WI38 (cell line): ENCODE measurements at regions not wholly inside any gene's neighbourhood (a gene's known extent, or its start where the extent isn't known, plus 50 kb on each side); places are given as distances from the start of the nearest gene placed in this dataset.
"Not testable (repeated sequence)": the region's sequence is repeated elsewhere in the genome, so short reads cannot be mapped to it uniquely, and the experiment has no call there.

Experiments used
- H3K4me3 ChIP-seq: 2 replicates; pipeline ENCODE4 v1.5.1; 2011; ENCODE audit warnings: low read depth, mild to moderate bottlenecking, control low read depth, low read length
- TF ChIP-seq, protein P1 (sequence below): IDR thresholded peaks from 2 replicates; pipeline ENCODE4 v1.5.1; 2012; ENCODE audit warnings: low read depth, mild to moderate bottlenecking, control low read depth, low read length

- no peak overlapping the region for H3K4me3 ChIP-seq
- TF ChIP-seq, protein P1, sequence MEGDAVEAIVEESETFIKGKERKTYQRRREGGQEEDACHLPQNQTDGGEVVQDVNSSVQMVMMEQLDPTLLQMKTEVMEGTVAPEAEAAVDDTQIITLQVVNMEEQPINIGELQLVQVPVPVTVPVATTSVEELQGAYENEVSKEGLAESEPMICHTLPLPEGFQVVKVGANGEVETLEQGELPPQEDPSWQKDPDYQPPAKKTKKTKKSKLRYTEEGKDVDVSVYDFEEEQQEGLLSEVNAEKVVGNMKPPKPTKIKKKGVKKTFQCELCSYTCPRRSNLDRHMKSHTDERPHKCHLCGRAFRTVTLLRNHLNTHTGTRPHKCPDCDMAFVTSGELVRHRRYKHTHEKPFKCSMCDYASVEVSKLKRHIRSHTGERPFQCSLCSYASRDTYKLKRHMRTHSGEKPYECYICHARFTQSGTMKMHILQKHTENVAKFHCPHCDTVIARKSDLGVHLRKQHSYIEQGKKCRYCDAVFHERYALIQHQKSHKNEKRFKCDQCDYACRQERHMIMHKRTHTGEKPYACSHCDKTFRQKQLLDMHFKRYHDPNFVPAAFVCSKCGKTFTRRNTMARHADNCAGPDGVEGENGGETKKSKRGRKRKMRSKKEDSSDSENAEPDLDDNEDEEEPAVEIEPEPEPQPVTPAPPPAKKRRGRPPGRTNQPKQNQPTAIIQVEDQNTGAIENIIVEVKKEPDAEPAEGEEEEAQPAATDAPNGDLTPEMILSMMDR = no peak
These were observed 188.7 kb downstream of the RTP5 start for GRCh38 chr2:242058116-242058680.

DNA sequence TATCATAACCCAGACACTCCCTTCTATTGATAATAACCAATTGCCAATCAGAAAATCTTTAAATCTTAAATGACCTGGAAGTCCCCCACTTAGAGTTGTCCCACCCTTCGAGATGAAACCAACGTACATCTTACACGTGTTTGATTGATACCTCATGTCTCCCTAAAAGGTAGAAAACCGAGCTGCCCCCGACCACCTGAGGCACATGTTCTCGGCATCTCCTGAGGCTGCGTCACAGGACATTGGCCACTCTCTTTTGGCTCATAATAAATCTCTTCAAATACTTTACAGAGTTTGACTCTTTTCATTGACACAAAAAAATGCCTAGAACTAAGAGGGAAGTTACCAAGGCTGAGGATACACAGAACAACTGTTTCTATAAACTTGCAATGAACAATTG lies 190.0 kb downstream of the RTP5 start:
- TF ChIP-seq, protein P1 = no peak
- no peak overlapping the region for H3K4me3 ChIP-seq

GRCh38 chr2:242060212-242060835 lies 190.8 kb downstream of the RTP5 start:
- TF ChIP-seq, protein P1 = no peak
- H3K4me3 ChIP-seq = no peak overlapping the region

GRCh38 chr2:242061930-242062329 lies 192.4 kb downstream of the RTP5 start:
- not testable (repeated sequence) for H3K4me3 ChIP-seq

- no peak overlapping the region for H3K4me3 ChIP-seq
- TF ChIP-seq, protein P1 = no peak
These were observed 193.9 kb downstream of the RTP5 start for GRCh38 chr2:242063436-242063835.

DNA sequence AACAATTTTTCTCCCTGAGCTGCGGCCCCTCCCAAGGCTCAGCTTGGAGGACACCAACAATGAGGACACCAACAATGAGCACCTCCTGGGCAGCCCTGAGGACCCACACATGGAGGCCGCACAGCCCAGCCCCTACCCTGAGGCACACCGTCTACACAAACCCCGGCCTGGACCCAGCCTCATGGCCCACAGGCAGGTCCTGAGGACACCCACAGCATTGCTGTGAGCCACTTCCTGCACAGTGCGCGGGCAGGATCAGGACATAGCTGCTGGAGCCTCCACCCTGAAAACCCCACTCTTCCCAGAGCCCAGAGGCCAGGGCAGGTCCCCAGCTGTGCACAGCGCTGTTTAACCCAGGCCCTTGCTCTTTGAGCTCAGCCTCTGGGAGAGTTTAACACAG lies 194.3 kb downstream of the RTP5 start:
- no peak overlapping the region for H3K4me3 ChIP-seq
- TF ChIP-seq, protein P1 = no peak

- TF ChIP-seq, protein P1 = no peak
- no peak overlapping the region for H3K4me3 ChIP-seq
These were observed 195.1 kb downstream of the RTP5 start for GRCh38 chr2:242064364-242065250.
